HEK293T (cell line): ENCODE measurements at regions not wholly inside any gene's neighbourhood (a gene's known extent, or its start where the extent isn't known, plus 50 kb on each side); places are given as distances from the start of the nearest gene placed in this dataset.

Experiments
- BHLHE40 ChIP-seq: fragments of 450-650 bp; IDR thresholded peaks from 2 replicates; pipeline ENCODE4 v1.6.1; 2016; ENCODE audit warnings: mild to moderate bottlenecking, moderate library complexity, borderline replicate concordance
- FOXA1 ChIP-seq: fragments of 450-650 bp; IDR thresholded peaks from 2 replicates; pipeline ENCODE4 v1.6.1; 2016; ENCODE audit warnings: mild to moderate bottlenecking
- FOXM1 ChIP-seq: fragments of 450-650 bp; IDR thresholded peaks from 2 replicates; pipeline ENCODE4 v1.6.1; 2017; ENCODE audit warnings: mild to moderate bottlenecking, borderline replicate concordance
- HDGF ChIP-seq: fragments of 450-650 bp; IDR thresholded peaks from 2 replicates; pipeline ENCODE4 v1.6.1; 2017; ENCODE audit warnings: antibody characterized with exemption, borderline replicate concordance
- SP1 ChIP-seq: fragments of 450-650 bp; IDR thresholded peaks from 2 replicates; pipeline ENCODE4 v1.6.1; 2017
- SUZ12 ChIP-seq: fragments of 450-650 bp; IDR thresholded peaks from 2 replicates; pipeline ENCODE4 v1.6.1; 2016; ENCODE audit warnings: mild to moderate bottlenecking

DNA sequence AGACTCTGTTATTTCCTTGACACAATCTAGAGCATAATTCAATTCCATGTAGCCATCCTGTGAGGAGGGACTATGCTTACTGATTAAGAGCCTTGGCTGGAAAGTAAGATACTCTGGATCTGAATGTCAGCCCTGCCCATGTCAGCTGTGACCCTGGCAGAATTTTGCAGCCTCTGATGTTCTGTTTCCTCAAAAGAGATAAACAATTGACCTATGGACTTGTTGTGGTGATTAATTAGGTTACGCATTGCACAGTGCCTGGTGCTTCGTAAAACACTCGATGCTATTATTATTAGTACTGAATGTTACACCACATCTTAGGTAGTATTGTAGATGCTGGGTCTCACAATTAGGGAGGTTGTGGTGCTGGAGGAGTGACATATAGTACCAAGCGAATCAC lies 161.3 kb upstream of the MEIS2 start:
- TF ChIP-seq SUZ12 (no peak), BHLHE40 (no peak), SP1 (no peak), FOXA1 (no peak), HDGF (no peak), FOXM1 (no peak)
